Kidney (tissue), 13 donors: ENCODE measurements at regions not wholly inside any gene's neighbourhood (a gene's known extent, or its start where the extent isn't known, plus 50 kb on each side); places are given as distances from the start of the nearest gene placed in this dataset.

Experiments used
- DNase-seq, 5 donors: peaks; one replicate each; pipeline ENCODE4 v3.0.0-alpha.2; 2013 to 2020
- FAIRE-seq: peaks from 2 replicates; lab custom pipeline; 2012; peaks lifted over from hg19 to GRCh38; lab: Jason Lieb, UNC
- H3K27ac ChIP-seq, 2 donors: one replicate each; pipeline ENCODE4 v1.7.0; 2013; ENCODE audit warnings: low read depth in 2 of 2, low read length in 2 of 2, inconsistent platforms in 1 of 2
- H3K27me3 ChIP-seq: one replicate; pipeline ENCODE4 v1.7.1; 2013; ENCODE audit warnings: low read length, inconsistent platforms; ENCODE audit not compliant: control insufficient read depth, insufficient read depth
- H3K36me3 ChIP-seq, 3 donors: one replicate each; pipeline versions ENCODE4 v1.7.0 to v1.7.1; 2013; ENCODE audit warnings: low read length in 3 of 3, control low read depth in 1 of 3, inconsistent platforms in 1 of 3; ENCODE audit not compliant: insufficient read depth in 3 of 3, control insufficient read depth in 2 of 3
- H3K4me1 ChIP-seq, 3 donors: one replicate each; pipeline versions ENCODE4 v1.7.0 to v1.7.1; 2013; ENCODE audit warnings: low read length in 3 of 3, inconsistent platforms in 1 of 3, low read depth in 1 of 3; ENCODE audit not compliant: control insufficient read depth in 2 of 3, insufficient read depth in 2 of 3
- H3K4me3 ChIP-seq, 3 donors: one replicate each; pipeline versions ENCODE4 v1.7.0 to v1.8.1; 2013; ENCODE audit warnings: low read length in 3 of 3, control low read depth in 1 of 3, inconsistent platforms in 1 of 3
- H3K9ac ChIP-seq, 3 donors: one replicate each; pipeline versions ENCODE4 v1.7.0 to v1.7.1; 2013; ENCODE audit warnings: low read length in 3 of 3, control low read depth in 1 of 3, inconsistent platforms in 1 of 3
- H3K9me3 ChIP-seq, 3 donors: one replicate each; pipeline versions ENCODE4 v1.7.0 to v1.7.1; 2013; ENCODE audit warnings: low read length in 3 of 3, control low read depth in 1 of 3, inconsistent platforms in 1 of 3; ENCODE audit not compliant: control insufficient read depth in 2 of 3, insufficient read depth in 1 of 3
- CTCF ChIP-seq: IDR thresholded peaks from 3 replicates; pipeline ENCODE4 v1.5.1; 2012; ENCODE audit warnings: mild to moderate bottlenecking, moderate library complexity, borderline replicate concordance; ENCODE audit not compliant: insufficient read depth; ENCODE audit errors: extremely low read depth
- intact Hi-C: fragments of 100-400 bp; cut with DNase I; formaldehyde crosslinking; loops from one replicate; pipeline ENCODE4 v1.11.1; 2022
- donor health status: control.
- donor health status: control.
- donor health status: control.
- donor health status: control.
- donor health status: control.
- donor health status: DM: yes; HTN: yes; CAD: no.
- donor health status: Normal renal cell carcinoma (clear cell type).

GRCh38 chr7:118478236-118478635 lies 253.7 kb downstream of the ANKRD7 start:
- intact Hi-C loops, result no loop called here
- H3K9ac ChIP-seq, result no peak overlapping the region
- H3K4me3 ChIP-seq, result no peak overlapping the region
- no peak for DNase-seq
- FAIRE-seq, result no peak
- H3K4me1 ChIP-seq, result no peaks in the 10 kb centered on the region
- no peaks in the 10 kb centered on the region for H3K27me3 ChIP-seq
- peaks cover 0 to 3% (median 0%) of the 10 kb centered on the region in 3 donors for H3K9me3 ChIP-seq
- H3K27ac ChIP-seq, result no peak overlapping the region
- TF ChIP-seq CTCF, result no peak
- no peaks in the 10 kb centered on the region for H3K36me3 ChIP-seq

- no peak overlapping the region for H3K9ac ChIP-seq
- peaks cover 0 to 3% (median 0%) of the 10 kb centered on the region in 3 donors for H3K9me3 ChIP-seq
- H3K27me3 ChIP-seq, result no peaks in the 10 kb centered on the region
- DNase-seq, result no peak
- no peaks in the 10 kb centered on the region for H3K4me1 ChIP-seq
- no peaks in the 10 kb centered on the region for H3K36me3 ChIP-seq
- FAIRE-seq, result no peak
- H3K4me3 ChIP-seq, result no peak overlapping the region
- TF ChIP-seq CTCF, result no peak
- no peak overlapping the region for H3K27ac ChIP-seq
- intact Hi-C loops, result no loop called here
Measured at GRCh38 chr7:118478931-118479330, 254.4 kb downstream of the ANKRD7 start.

DNA sequence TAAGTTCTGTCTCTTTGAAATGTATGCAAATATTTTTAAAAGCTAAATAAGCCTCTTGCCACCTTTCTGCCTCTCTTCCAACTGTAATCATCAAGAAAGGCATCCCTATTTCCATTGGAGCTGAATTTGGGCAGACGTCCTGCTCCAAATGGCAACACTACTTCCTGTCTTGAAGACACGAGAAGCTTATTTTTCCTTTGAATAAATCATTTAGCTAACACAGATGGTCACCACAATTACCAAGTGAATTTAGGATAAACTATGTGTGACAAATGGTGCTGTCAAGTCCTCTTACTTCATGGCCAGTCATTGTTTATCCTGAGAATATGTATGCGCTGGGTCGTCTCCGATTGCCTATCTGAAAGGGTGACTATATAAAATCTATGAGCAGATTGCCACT lies 268.0 kb downstream of the ANKRD7 start:
- DNase-seq (no peak), FAIRE-seq (no peak)
- Histone ChIP-seq H3K27ac (no peak overlapping the region), H3K4me1 (no peaks in the 10 kb centered on the region), H3K27me3 (no peaks in the 10 kb centered on the region), H3K9me3 (no peaks in the 10 kb centered on the region), H3K9ac (no peak overlapping the region), H3K4me3 (no peak overlapping the region), H3K36me3 (no peaks in the 10 kb centered on the region)
- intact Hi-C loops, result no loop called here
- no peak for TF ChIP-seq CTCF

- intact Hi-C loops, result no loop called here
Measured at GRCh38 chr7:118496138-118496644, 271.7 kb downstream of the ANKRD7 start.

More at GRCh38 chr7:118496138-118496644, 271.7 kb downstream of the ANKRD7 start:
- Histone ChIP-seq H3K9me3 (no peaks in the 10 kb centered on the region), H3K9ac (no peak overlapping the region), H3K4me3 (no peak overlapping the region), H3K27ac (no peak overlapping the region), H3K27me3 (no peaks in the 10 kb centered on the region), H3K4me1 (no peaks in the 10 kb centered on the region), H3K36me3 (no peaks in the 10 kb centered on the region)
- no peak for TF ChIP-seq CTCF
- FAIRE-seq (no peak), DNase-seq (no peak)
